MM.1S (cell line): ENCODE measurements at regions not wholly inside any gene's neighbourhood (a gene's known extent, or its start where the extent isn't known, plus 50 kb on each side); places are given as distances from the start of the nearest gene placed in this dataset.

ENCODE experiments used
- DNase-seq: peaks from one replicate; pipeline ENCODE4 v3.0.0-alpha.2; 2015
- H2AFZ ChIP-seq: fragments of 300-600 bp; sonication (generic); 2 replicates; pipeline ENCODE4 v1.6.0; 2016; ENCODE audit warnings: antibody characterized with exemption, low read length
- H3F3A ChIP-seq: fragments of 300-600 bp; sonication (generic); 2 replicates; pipeline ENCODE4 v1.6.1; 2016; ENCODE audit warnings: mild to moderate bottlenecking, antibody characterized with exemption, low read length, moderate library complexity, mixed read lengths; ENCODE audit not compliant: insufficient read depth
- H3K27ac ChIP-seq: fragments of 300-600 bp; sonication (generic); 2 replicates; pipeline ENCODE4 v1.5.1; 2016; ENCODE audit warnings: mild to moderate bottlenecking, low read length
- H3K27me3 ChIP-seq: fragments of 300-600 bp; sonication (generic); replicated peaks from 2 replicates; pipeline ENCODE4 v1.6.0; 2016; ENCODE audit warnings: low read length; ENCODE audit not compliant: insufficient read depth
- H3K36me3 ChIP-seq: fragments of 300-600 bp; sonication (generic); replicated peaks from 2 replicates; pipeline ENCODE4 v1.6.1; 2016; ENCODE audit warnings: mild to moderate bottlenecking, low read length, mixed read lengths; ENCODE audit not compliant: insufficient read depth
- H3K4me1 ChIP-seq: fragments of 300-600 bp; sonication (generic); 2 replicates; pipeline ENCODE4 v1.6.1; 2016; ENCODE audit warnings: low read length, mixed read lengths
- H3K4me2 ChIP-seq: fragments of 300-600 bp; sonication (generic); 2 replicates; pipeline ENCODE4 v1.6.0; 2016; ENCODE audit warnings: low read depth, low read length
- H3K4me3 ChIP-seq: fragments of 300-600 bp; sonication (generic); 2 replicates; pipeline ENCODE4 v1.5.1; 2016; ENCODE audit warnings: low read length, mixed read lengths
- H3K79me2 ChIP-seq: fragments of 300-600 bp; sonication (generic); 2 replicates; pipeline ENCODE4 v1.6.1; 2016; ENCODE audit warnings: mixed run types, low read length, mixed read lengths
- H3K9ac ChIP-seq: fragments of 300-600 bp; sonication (generic); 2 replicates; pipeline ENCODE4 v1.6.1; 2016; ENCODE audit warnings: low read length, mixed read lengths
- H3K9me2 ChIP-seq: fragments of 300-600 bp; sonication (generic); replicated peaks from 2 replicates; pipeline ENCODE4 v1.6.1; 2016; ENCODE audit warnings: mild to moderate bottlenecking, low read length, mixed read lengths; ENCODE audit not compliant: insufficient read depth
- H3K9me3 ChIP-seq: fragments of 300-600 bp; sonication (generic); replicated peaks from 2 replicates; pipeline ENCODE4 v1.6.1; 2016; ENCODE audit warnings: mild to moderate bottlenecking, low read length, mixed read lengths; ENCODE audit not compliant: insufficient read depth
- H4K20me1 ChIP-seq: fragments of 300-600 bp; sonication (generic); 2 replicates; pipeline ENCODE4 v1.6.1; 2016; ENCODE audit warnings: mild to moderate bottlenecking, low read length, moderate library complexity, mixed read lengths; ENCODE audit not compliant: insufficient read depth
- CTCF ChIP-seq: fragments of 300-600 bp; sonication (generic); IDR thresholded peaks from 2 replicates; pipeline ENCODE4 v1.5.1; 2016; ENCODE audit warnings: antibody characterized with exemption, low read length, mixed read lengths
- EZH2 ChIP-seq: fragments of 300-600 bp; sonication (generic); optimal IDR thresholded peaks from 2 replicates; pipeline ENCODE3; 2017; ENCODE audit warnings: low read depth, mild to moderate bottlenecking, antibody characterized with exemption, low read length, mixed read lengths
- EZH2phosphoT487 ChIP-seq: fragments of 300-600 bp; sonication (generic); IDR thresholded peaks from 2 replicates; pipeline ENCODE4 v1.6.1; 2018; ENCODE audit warnings: antibody characterized with exemption, low read length

- H3K4me3 ChIP-seq: no peak overlapping the region
- H3F3A ChIP-seq: peaks cover 9% of the 10 kb centered on the region
- DNase-seq: no peak
- no peaks in the 10 kb centered on the region for H3K9me2 ChIP-seq
- H3K4me1 ChIP-seq: peaks cover 19% of the 10 kb centered on the region
- no peaks in the 10 kb centered on the region for H3K27me3 ChIP-seq
- H3K9ac ChIP-seq: no peak overlapping the region
- H4K20me1 ChIP-seq: no peaks in the 10 kb centered on the region
- TF ChIP-seq CTCF: no peak
- TF ChIP-seq EZH2: no peak
- no peak for TF ChIP-seq EZH2phosphoT487
- H3K79me2 ChIP-seq: no peaks in the 10 kb centered on the region
- no peak overlapping the region for H3K27ac ChIP-seq
- H3K36me3 ChIP-seq: no peaks in the 10 kb centered on the region
- H3K4me2 ChIP-seq: no peak overlapping the region
- H2AFZ ChIP-seq: peak overlapping the region; percentile 17; the same call in 1 of the 2 replicates
- no peaks in the 10 kb centered on the region for H3K9me3 ChIP-seq
These were observed 123.5 kb upstream of the ADCY1 start for GRCh38 chr7:45450571-45451204.

- H3K4me1 ChIP-seq: peaks cover 11% of the 10 kb centered on the region
- H3K27me3 ChIP-seq: no peaks in the 10 kb centered on the region
- no peaks in the 10 kb centered on the region for H3K9me3 ChIP-seq
- TF ChIP-seq EZH2phosphoT487 (no peak), EZH2 (no peak), CTCF (no peak)
- H3K9me2 ChIP-seq: no peaks in the 10 kb centered on the region
- H3F3A ChIP-seq: 0 out of 2 replicates have a peak, but pooled peaks cover under 1% of the 10 kb centered on the region
- no peaks in the 10 kb centered on the region for H3K36me3 ChIP-seq
- no peaks in the 10 kb centered on the region for H3K79me2 ChIP-seq
- H2AFZ ChIP-seq: no peak overlapping the region
- no peak overlapping the region for H3K4me2 ChIP-seq
- H4K20me1 ChIP-seq: no peaks in the 10 kb centered on the region
- H3K27ac ChIP-seq: no peak overlapping the region
- no peak overlapping the region for H3K4me3 ChIP-seq
- H3K9ac ChIP-seq: no peak overlapping the region
- no peak for DNase-seq
These were observed 122.7 kb upstream of the ADCY1 start for GRCh38 chr7:45451342-45452035.

- no peaks in the 10 kb centered on the region for H3K27me3 ChIP-seq
- no peak overlapping the region for H3K9ac ChIP-seq
- H3K9me2 ChIP-seq: no peaks in the 10 kb centered on the region
- no peaks in the 10 kb centered on the region for H4K20me1 ChIP-seq
- no peak for TF ChIP-seq CTCF
- no peak for TF ChIP-seq EZH2phosphoT487
- no peak for TF ChIP-seq EZH2
- H3K79me2 ChIP-seq: no peaks in the 10 kb centered on the region
- no peak overlapping the region for H2AFZ ChIP-seq
- no peak for DNase-seq
- no peak overlapping the region for H3K4me2 ChIP-seq
- H3K36me3 ChIP-seq: no peaks in the 10 kb centered on the region
- peaks cover 4% of the 10 kb centered on the region; the same call in 1 of the 2 replicates for H3K4me1 ChIP-seq
- H3K4me3 ChIP-seq: no peak overlapping the region
- no peaks in the 10 kb centered on the region for H3K9me3 ChIP-seq
- H3K27ac ChIP-seq: no peak overlapping the region
- H3F3A ChIP-seq: no peaks in the 10 kb centered on the region
These were observed 119.4 kb upstream of the ADCY1 start for GRCh38 chr7:45454771-45455170.
